GM15510 (cell line): ENCODE measurements at regions not wholly inside any gene's neighbourhood (a gene's known extent, or its start where the extent isn't known, plus 50 kb on each side); places are given as distances from the start of the nearest gene placed in this dataset.

Source experiments
- POLR2A ChIP-seq: IDR thresholded peaks from 3 replicates; pipeline ENCODE4 v1.6.1; 2011; ENCODE audit warnings: borderline replicate concordance; ENCODE audit not compliant: insufficient read length; ENCODE audit errors: extremely low read depth

DNA sequence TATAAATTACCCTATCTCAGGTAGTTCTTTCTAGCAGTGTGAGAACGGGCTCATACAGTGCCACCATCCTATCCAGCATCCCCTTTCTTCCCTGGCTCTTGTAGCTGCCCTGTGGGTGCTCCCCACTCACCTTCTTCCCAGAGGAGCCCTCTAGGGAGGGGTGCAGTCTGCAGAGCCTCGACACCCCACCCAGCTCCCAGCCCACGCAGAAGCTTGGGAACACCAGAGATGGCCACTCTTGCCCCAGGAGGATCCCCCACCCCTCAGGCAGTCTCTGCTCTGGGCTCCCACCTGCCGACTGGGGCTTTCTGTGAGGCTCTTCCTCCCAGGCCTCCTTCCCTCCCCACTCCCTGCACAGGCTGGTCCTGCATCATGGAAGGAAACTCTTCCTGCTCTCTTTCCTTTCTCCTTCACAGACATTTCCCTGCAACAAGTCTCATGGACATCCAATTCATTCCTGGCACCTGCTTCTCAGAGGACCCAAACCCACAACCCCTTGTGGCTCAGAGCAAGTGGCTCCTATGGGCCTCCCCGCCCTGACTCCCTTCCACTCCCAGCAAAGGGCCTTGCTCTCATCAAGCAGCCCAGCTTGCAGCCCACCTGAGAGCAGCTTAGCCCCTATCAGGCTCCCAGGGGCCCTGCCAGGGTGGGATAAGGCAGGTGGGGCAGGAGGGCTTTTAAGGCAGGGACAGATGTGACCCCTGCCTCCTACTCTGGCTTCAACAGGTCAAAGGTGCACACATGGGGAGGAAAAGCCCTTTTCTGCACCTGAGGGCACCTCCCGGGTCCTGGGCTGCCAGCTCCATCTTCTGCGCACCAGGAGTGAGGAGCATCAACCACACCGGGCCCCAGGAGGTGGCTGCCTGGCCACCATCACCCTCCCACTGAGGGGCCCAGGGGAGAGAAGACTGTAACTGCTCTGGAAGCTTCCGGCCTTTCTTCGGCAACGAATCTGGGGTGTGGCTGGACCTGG lies 263.8 kb upstream of the TNRC6C start:
- TF ChIP-seq POLR2A, result no peak

DNA sequence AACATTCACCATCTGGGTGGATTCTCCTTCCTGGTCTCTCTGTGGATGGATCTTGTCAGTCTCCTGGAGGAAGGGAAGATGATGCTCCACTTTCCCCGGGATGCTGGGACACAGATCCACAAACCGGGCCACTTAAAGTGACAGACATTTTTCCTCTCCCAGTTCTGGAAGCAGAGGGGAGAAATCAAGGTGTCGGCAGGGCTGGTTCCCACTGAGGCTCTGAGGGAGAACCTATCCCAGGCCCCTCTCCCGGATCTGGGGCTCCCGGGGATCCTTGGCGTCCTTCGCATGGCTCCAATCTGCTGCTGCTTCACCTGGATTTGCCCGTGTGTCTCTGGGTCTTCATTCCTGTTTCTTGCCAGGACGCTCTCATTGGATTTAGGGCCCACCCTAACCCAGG lies 263.1 kb upstream of the TNRC6C start:
- no peak for TF ChIP-seq POLR2A

DNA sequence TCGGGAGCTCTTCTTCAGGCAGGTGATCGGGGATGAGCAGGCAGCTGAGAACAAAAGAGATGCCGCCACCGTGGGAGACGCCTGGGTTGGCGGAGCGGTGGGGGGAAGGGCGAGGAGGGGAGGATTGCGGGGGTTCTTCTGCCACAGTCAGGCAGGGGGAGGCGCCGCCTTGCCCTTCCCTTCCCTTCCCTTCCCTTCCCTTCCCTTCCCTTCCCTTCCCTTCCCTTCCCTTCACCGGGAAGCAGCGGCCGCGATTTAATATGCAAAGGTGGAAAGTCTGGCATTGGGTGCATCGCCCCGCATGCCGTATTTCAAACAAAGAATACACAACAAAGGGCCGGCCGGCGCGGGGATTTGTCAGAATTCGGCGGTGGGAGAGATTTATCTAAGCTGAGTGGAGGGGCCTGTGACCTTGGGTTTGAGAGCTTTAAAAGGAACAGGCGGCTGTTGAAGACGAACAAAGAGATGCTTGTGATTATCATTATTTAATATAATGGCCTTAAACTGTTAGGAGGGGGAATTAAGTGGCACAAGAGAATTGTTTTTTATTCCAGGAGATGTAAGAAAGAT lies 262.3 kb upstream of the TNRC6C start:
- TF ChIP-seq POLR2A, result no peak

DNA sequence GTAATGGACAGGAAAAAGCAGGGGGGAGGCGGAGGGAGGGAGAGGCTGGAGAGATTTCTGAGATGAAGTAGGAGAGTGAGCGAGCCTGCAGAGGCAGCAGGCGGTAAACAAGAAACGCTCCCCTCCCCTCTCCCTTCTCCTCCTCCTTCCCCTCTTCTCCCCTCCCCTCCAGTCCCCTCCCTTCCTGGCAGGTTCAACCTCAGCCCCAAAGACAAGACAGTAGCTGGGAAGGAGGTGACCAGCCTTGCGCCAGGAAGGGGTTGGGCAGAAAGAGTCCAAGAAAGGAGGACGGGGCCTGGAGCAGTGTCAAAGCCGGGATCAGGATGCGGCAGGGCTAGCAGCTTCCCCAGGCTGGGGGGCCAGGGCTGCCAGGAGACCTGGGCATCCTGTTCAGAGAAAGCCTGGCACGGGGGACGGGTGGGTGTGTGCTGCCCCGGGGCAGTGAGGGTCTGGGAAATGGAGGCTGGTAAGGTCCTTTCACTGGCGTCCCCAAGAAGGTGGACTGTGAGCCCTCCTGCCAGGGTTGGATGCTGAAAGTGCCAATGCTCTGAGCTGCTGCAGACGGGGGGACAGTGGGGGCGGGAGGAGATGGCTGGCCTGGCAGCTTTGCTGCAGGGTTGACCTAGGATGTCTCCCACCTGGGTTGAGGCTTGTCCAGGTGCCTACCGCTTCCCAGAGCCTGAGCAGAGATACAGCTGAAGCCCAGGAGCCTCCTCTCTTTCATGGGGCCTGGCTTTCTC lies 261.6 kb upstream of the TNRC6C start:
- no peak for TF ChIP-seq POLR2A

DNA sequence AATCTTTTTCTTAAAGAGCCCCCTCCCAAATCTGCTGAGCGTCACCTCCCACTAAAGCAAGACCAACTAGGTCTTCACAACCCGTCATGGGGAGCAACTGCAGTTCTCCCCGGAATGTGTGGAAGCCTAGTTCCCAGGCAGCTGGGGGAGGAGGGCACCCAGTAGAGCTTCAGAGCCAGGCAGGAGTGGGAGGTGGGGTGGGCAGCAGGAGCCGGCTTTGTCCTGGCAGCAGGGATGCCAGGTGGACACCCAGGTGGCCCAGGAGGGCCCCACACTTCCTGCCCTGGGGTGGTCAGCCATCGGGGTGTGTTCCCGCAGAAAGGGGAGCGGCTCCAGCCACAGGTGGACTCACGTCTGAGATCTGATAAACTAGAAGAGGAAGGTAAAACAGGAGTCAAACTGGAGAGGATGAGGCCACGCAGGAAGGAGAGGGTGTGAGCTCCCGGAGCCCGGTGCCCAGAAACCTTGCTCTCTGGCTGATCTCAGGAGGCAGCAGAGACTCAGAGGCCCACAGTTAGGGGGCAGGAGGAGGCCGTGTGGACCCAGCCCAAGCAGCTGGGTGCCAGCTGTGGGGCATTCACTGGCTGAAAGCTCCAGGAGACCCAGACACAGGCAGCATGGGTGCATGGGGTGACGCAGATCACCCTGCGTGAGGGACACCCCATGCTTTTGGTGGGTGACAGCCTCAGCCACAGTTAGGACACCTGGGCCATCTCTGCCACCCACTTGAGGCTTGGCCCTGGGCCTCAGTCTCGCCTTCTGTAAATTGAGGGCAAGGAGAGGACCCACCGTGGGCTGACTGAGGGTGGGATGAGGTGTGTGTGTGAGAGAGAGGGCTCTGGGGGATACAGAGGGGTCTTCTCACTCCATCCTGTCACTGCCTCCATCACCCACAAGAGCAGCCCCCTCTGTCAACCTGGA lies 260.8 kb upstream of the TNRC6C start:
- TF ChIP-seq POLR2A, result no peak

DNA sequence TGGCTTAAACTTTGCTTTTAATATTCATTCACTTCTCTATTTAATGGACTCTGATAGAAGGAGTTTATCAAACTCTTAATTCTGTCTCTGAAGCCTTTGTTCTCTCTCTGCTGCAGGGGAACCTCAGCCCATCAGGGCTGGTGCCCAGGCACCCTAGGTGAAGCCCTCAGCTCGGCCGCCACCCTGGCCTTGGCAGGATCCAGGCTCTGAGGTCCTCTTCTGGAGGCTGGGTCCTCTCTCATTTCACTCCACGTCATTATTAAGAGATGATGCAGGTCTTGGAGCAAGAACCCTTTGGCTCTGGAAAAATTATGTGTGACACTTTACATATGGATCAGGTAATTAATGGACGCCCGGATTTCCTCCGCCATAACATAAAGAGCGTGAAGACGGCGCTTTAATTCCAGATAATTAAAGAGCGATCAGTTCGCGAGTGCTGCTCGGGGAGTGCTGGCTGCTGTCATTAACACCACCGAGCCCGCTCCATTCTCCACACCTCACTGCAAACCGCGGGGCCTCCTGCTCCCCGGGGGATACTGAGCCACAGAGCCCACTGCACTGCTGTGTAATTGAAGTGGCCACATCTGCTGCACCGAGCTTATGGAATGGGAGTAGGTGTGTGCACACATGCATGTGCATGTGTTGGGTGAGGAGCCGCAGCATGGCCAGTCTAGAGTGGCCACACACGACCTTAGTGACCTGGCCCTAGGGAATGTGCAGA lies 259.4 kb upstream of the TNRC6C start:
- TF ChIP-seq POLR2A, result no peak

DNA sequence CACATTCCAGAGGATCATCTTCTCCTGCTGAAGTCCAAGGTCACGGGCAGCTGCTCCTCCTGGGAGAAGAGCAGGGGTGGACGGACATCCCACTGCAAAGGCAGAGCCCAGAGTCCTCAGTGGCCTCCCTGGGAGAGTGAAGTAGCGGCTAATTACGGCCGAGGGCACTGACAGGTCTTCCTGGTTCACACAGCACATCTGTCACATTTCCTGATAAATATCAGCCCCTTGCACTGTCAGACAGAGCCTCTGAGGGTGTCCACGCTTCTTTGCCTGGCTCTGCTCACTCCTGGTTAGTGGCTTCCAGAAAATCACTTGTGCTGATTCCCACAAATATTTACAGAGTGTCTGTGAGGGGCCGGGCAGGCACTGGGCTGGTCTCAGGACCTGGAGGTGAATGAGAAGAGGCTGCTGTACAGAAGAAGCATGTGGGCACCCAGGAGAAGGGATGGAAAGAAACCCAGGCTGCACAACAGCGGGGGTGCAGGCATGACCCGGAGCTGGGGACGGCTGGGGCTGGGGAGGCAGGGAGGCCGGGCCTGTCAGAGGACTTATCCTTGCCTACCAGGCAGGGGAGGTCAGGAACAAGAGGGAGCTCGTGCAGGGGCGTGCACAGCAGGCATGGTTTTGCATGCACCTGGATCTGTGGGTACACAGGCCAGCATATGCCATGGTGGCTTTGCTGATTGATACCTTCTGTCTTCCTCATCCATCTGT lies 258.2 kb upstream of the TNRC6C start:
- no peak for TF ChIP-seq POLR2A

DNA sequence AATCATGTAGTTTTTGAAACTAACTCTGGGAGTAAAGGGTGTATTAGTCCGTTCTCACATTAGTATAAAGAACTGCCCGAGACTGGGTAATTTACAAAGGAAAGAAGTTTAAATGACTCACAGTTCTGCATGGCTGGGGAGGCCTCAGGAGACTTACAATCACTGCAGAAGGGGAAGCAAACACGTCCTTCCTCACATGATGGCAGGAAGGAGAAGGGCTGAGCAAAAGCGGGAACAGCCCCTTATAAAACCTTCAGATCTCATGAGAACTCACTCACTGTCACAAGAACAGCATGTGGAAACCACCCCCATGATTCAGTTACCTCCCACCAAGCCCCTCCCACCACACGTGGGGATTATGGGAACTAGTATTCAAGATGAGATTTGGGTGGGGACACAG lies 256.5 kb upstream of the TNRC6C start:
- no peak for TF ChIP-seq POLR2A

DNA sequence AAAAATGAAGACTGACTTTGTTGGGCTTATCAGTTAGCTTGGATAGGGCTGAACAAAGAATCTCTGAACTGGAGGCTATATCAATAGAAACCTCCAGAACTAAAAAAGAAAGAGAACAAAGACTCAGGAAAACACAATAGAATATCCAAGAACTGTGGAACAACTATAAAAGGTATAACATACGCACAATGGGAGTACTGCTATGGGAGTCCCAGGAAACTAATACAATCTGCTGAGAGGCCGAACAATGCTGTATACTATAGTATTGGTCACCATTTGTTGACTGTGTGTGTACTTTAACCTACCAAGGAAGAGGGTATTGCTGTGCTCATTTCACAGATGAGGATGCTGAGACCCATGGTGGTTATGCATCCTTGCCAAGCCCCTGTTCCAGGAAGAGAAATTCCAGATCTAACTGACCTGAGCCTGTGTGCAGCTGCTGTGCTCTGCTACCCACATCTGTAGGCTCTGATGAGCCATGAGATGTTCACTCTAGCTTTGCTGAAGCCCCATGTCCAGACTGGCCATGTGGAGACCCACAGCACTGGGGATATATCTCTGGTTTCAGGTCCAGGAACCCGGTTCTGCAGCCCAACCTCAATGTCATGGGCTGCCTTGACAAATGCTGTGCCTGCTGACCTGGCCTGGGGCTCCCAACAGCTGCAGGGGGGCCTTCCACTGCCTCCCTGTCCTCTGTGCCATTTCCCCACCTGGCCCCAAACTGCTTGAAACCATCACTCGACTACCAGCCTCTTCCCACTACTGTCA lies 254.3 kb upstream of the TNRC6C start:
- no peak for TF ChIP-seq POLR2A

DNA sequence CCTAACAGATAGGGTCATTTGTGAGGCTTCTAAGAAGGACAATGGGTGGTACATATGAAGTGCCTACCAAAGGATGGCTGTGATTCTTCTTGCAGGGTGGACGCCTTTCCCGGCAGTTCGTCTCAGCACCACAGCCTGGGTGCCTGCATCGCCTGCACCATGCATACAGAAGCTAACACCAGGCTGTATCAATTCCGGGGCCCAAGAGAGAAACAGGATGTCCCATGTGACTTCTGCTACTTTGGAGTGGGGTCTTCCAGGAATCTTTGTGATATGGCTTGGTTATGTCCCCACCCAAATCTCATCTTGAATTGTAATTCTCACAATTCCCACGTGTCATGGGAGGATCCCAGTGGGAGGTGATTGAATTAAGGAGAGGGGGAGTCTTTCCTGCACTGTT lies 251.6 kb upstream of the TNRC6C start:
- TF ChIP-seq POLR2A, result no peak

DNA sequence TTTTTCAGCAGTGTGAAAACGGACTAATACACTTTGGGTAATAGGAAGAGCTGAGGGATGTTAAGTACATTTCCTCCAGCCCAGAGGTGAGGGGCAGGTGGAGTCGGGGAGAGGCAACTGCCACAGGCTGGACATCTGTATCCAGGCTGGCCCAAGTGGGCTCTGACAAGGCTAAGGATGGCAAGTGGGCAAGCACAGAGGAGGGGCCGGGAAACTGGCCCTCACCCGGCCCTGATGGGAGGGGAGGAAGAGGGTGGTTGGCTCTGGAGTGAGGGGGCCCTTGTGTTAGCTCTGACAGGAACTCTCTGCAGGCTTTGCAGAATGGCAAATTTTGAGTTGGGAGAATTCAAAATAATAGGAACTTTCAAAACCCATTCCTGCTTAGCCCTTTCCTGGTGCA lies 251.0 kb upstream of the TNRC6C start:
- no peak for TF ChIP-seq POLR2A

DNA sequence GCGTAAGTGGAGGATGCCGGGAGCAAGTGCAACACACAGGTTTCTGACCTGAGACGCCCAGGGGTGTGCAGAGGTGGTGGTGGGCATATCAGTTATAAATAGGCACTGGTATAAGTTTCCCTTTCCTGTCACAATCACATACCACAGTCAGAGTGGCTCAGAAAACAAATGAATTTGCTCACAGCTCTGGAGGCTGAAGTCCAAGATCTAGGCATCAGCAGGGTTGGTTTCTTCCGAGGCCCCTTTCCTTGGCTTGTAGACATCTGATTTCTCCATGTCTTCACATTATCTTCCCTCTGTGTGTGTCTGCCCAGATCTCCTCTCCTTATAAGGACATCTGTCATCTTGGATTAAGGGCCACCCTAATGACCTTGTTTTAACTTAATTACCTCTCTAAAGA lies 250.5 kb upstream of the TNRC6C start:
- no peak for TF ChIP-seq POLR2A
